Thyroid gland (tissue), 4 donors: ENCODE measurements at regions not wholly inside any gene's neighbourhood (a gene's known extent, or its start where the extent isn't known, plus 50 kb on each side); places are given as distances from the start of the nearest gene placed in this dataset.
A peak's percentile ranks its signal among the peaks of the same experiment; 100 is the strongest.

Experiments used
- POLR2A ChIP-seq, 2 donors: fragments of 450-650 bp; IDR thresholded peaks; one replicate each; pipeline ENCODE4 v1.6.1; 2017; ENCODE audit warnings: antibody characterized with exemption in 2 of 2, mild to moderate bottlenecking in 2 of 2, moderate library complexity in 1 of 2
- TF ChIP-seq, protein P1 (sequence below), 6 experiments: fragments of 200-600 bp in 3 of 6; fragments of 450-650 bp in 3 of 6; sonication (generic) in 3 of 6; IDR thresholded peaks; one replicate each; pipeline ENCODE4 v1.5.1; 2016 to 2019; ENCODE audit warnings: antibody characterized with exemption in 6 of 6, mild to moderate bottlenecking in 2 of 6, inconsistent platforms in 1 of 6, moderate library complexity in 1 of 6

GRCh38 chr13:79973533-79973963 is 367.4 kb downstream of the SPRY2 start:
- TF ChIP-seq, protein P1, sequence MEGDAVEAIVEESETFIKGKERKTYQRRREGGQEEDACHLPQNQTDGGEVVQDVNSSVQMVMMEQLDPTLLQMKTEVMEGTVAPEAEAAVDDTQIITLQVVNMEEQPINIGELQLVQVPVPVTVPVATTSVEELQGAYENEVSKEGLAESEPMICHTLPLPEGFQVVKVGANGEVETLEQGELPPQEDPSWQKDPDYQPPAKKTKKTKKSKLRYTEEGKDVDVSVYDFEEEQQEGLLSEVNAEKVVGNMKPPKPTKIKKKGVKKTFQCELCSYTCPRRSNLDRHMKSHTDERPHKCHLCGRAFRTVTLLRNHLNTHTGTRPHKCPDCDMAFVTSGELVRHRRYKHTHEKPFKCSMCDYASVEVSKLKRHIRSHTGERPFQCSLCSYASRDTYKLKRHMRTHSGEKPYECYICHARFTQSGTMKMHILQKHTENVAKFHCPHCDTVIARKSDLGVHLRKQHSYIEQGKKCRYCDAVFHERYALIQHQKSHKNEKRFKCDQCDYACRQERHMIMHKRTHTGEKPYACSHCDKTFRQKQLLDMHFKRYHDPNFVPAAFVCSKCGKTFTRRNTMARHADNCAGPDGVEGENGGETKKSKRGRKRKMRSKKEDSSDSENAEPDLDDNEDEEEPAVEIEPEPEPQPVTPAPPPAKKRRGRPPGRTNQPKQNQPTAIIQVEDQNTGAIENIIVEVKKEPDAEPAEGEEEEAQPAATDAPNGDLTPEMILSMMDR (IDR thresholded peaks at IDR 0.05): peak in 5 of 6 experiments; percentile 25 to 63 (median 48)
- no peak for TF ChIP-seq POLR2A (IDR thresholded peaks at IDR 0.05)
